ENCODE measurements at regions not wholly inside any gene's neighbourhood (a gene's known extent, or its start where the extent isn't known, plus 50 kb on each side); places are given as distances from the start of the nearest gene placed in this dataset.

- H3K9me3 Mint-ChIP-seq: no peaks in the 10 kb centered on the region
- H3K27me3 Mint-ChIP-seq (ENCODE audit: low read depth): peaks cover 21% of the 10 kb centered on the region
- H3K27ac Mint-ChIP-seq: no peak overlapping the region
- H3K4me3 Mint-ChIP-seq: no peak overlapping the region
- H3K36me3 Mint-ChIP-seq (ENCODE audit: low read depth): no peaks in the 10 kb centered on the region
- H3K4me1 Mint-ChIP-seq (ENCODE audit: low read depth): peaks cover 2% of the 10 kb centered on the region
These were observed 116.7 kb upstream of the PROK2 start for GRCh38 chr3:71901645-71902044.

- Mint-ChIP-seq H3K27me3 (ENCODE audit: low read depth) (peaks cover 25% of the 10 kb centered on the region), H3K36me3 (ENCODE audit: low read depth) (no peaks in the 10 kb centered on the region), H3K4me3 (no peak overlapping the region), H3K27ac (no peak overlapping the region), H3K4me1 (ENCODE audit: low read depth) (no peaks in the 10 kb centered on the region), H3K9me3 (no peaks in the 10 kb centered on the region)
These were observed 115.1 kb upstream of the PROK2 start for GRCh38 chr3:71900057-71900456.

- H3K27ac Mint-ChIP-seq: no peak overlapping the region
- H3K9me3 Mint-ChIP-seq: no peaks in the 10 kb centered on the region
- H3K4me3 Mint-ChIP-seq: no peak overlapping the region
- no peaks in the 10 kb centered on the region for H3K36me3 Mint-ChIP-seq (ENCODE audit: low read depth)
- peaks cover 17% of the 10 kb centered on the region for H3K27me3 Mint-ChIP-seq (ENCODE audit: low read depth)
- no peaks in the 10 kb centered on the region for H3K4me1 Mint-ChIP-seq (ENCODE audit: low read depth)
These were observed 111.8 kb upstream of the PROK2 start for GRCh38 chr3:71896751-71897150.

- Mint-ChIP-seq H3K27ac (no peak overlapping the region), H3K4me3 (no peak overlapping the region), H3K27me3 (ENCODE audit: low read depth) (peaks cover 14% of the 10 kb centered on the region), H3K9me3 (no peaks in the 10 kb centered on the region), H3K36me3 (ENCODE audit: low read depth) (no peaks in the 10 kb centered on the region), H3K4me1 (ENCODE audit: low read depth) (no peaks in the 10 kb centered on the region)
These were observed 108.9 kb upstream of the PROK2 start for GRCh38 chr3:71893702-71894479.

- Mint-ChIP-seq H3K36me3 (ENCODE audit: low read depth) (no peaks in the 10 kb centered on the region), H3K27me3 (ENCODE audit: low read depth) (peaks cover 18% of the 10 kb centered on the region), H3K27ac (no peak overlapping the region), H3K4me1 (ENCODE audit: low read depth) (no peaks in the 10 kb centered on the region), H3K4me3 (no peak overlapping the region), H3K9me3 (no peaks in the 10 kb centered on the region)
These were observed 108.2 kb upstream of the PROK2 start for GRCh38 chr3:71893122-71893521.

GRCh38 chr3:71891483-71891882 is 106.5 kb upstream of the PROK2 start:
- H3K27ac Mint-ChIP-seq: no peak overlapping the region
- peaks cover 16% of the 10 kb centered on the region for H3K27me3 Mint-ChIP-seq (ENCODE audit: low read depth)
- no peak overlapping the region for H3K4me3 Mint-ChIP-seq
- no peaks in the 10 kb centered on the region for H3K9me3 Mint-ChIP-seq
- H3K4me1 Mint-ChIP-seq (ENCODE audit: low read depth): no peaks in the 10 kb centered on the region
- H3K36me3 Mint-ChIP-seq (ENCODE audit: low read depth): no peaks in the 10 kb centered on the region

GRCh38 chr3:71890356-71890931 is 105.5 kb upstream of the PROK2 start:
- Mint-ChIP-seq H3K4me1 (ENCODE audit: low read depth) (no peaks in the 10 kb centered on the region), H3K27ac (no peak overlapping the region), H3K36me3 (ENCODE audit: low read depth) (no peaks in the 10 kb centered on the region), H3K27me3 (ENCODE audit: low read depth) (peaks cover 22% of the 10 kb centered on the region), H3K4me3 (no peak overlapping the region), H3K9me3 (no peaks in the 10 kb centered on the region)

GRCh38 chr3:71887256-71887655 is 102.3 kb upstream of the PROK2 start:
- no peaks in the 10 kb centered on the region for H3K9me3 Mint-ChIP-seq
- no peaks in the 10 kb centered on the region for H3K4me1 Mint-ChIP-seq (ENCODE audit: low read depth)
- peaks cover 44% of the 10 kb centered on the region for H3K27me3 Mint-ChIP-seq (ENCODE audit: low read depth)
- no peak overlapping the region for H3K27ac Mint-ChIP-seq
- H3K36me3 Mint-ChIP-seq (ENCODE audit: low read depth): no peaks in the 10 kb centered on the region
- H3K4me3 Mint-ChIP-seq: no peak overlapping the region

GRCh38 chr3:71885006-71885405 is 100.1 kb upstream of the PROK2 start:
- H3K27me3 Mint-ChIP-seq (ENCODE audit: low read depth): peaks cover 54% of the 10 kb centered on the region
- no peak overlapping the region for H3K4me3 Mint-ChIP-seq
- no peaks in the 10 kb centered on the region for H3K4me1 Mint-ChIP-seq (ENCODE audit: low read depth)
- no peaks in the 10 kb centered on the region for H3K9me3 Mint-ChIP-seq
- no peaks in the 10 kb centered on the region for H3K36me3 Mint-ChIP-seq (ENCODE audit: low read depth)
- H3K27ac Mint-ChIP-seq: no peak overlapping the region

GRCh38 chr3:71881732-71882131 is 96.8 kb upstream of the PROK2 start:
- no peaks in the 10 kb centered on the region for H3K9me3 Mint-ChIP-seq
- H3K27me3 Mint-ChIP-seq (ENCODE audit: low read depth): peaks cover 45% of the 10 kb centered on the region
- no peak overlapping the region for H3K4me3 Mint-ChIP-seq
- no peaks in the 10 kb centered on the region for H3K4me1 Mint-ChIP-seq (ENCODE audit: low read depth)
- no peaks in the 10 kb centered on the region for H3K36me3 Mint-ChIP-seq (ENCODE audit: low read depth)
- H3K27ac Mint-ChIP-seq: no peak overlapping the region

GRCh38 chr3:71881041-71881440 is 96.1 kb upstream of the PROK2 start:
- Mint-ChIP-seq H3K4me1 (ENCODE audit: low read depth) (no peaks in the 10 kb centered on the region), H3K9me3 (no peaks in the 10 kb centered on the region), H3K27ac (no peak overlapping the region), H3K27me3 (ENCODE audit: low read depth) (peaks cover 39% of the 10 kb centered on the region), H3K36me3 (ENCODE audit: low read depth) (no peaks in the 10 kb centered on the region), H3K4me3 (no peak overlapping the region)

GRCh38 chr3:71879089-71879488 is 94.1 kb upstream of the PROK2 start:
- peaks cover 26% of the 10 kb centered on the region for H3K27me3 Mint-ChIP-seq (ENCODE audit: low read depth)
- no peak overlapping the region for H3K27ac Mint-ChIP-seq
- no peaks in the 10 kb centered on the region for H3K36me3 Mint-ChIP-seq (ENCODE audit: low read depth)
- no peaks in the 10 kb centered on the region for H3K9me3 Mint-ChIP-seq
- H3K4me1 Mint-ChIP-seq (ENCODE audit: low read depth): peaks cover 8% of the 10 kb centered on the region
- H3K4me3 Mint-ChIP-seq: no peak overlapping the region

GRCh38 chr3:71876135-71877105 is 91.5 kb upstream of the PROK2 start:
- Mint-ChIP-seq H3K27me3 (ENCODE audit: low read depth) (peaks cover 19% of the 10 kb centered on the region), H3K36me3 (ENCODE audit: low read depth) (no peaks in the 10 kb centered on the region), H3K27ac (no peak overlapping the region), H3K4me3 (no peak overlapping the region), H3K4me1 (ENCODE audit: low read depth) (peaks cover 21% of the 10 kb centered on the region), H3K9me3 (no peaks in the 10 kb centered on the region)

- no peak overlapping the region for H3K4me3 Mint-ChIP-seq
- H3K4me1 Mint-ChIP-seq (ENCODE audit: low read depth): peaks cover 21% of the 10 kb centered on the region
- H3K36me3 Mint-ChIP-seq (ENCODE audit: low read depth): no peaks in the 10 kb centered on the region
- H3K27ac Mint-ChIP-seq: no peak overlapping the region
- peaks cover 17% of the 10 kb centered on the region for H3K27me3 Mint-ChIP-seq (ENCODE audit: low read depth)
- H3K9me3 Mint-ChIP-seq: no peaks in the 10 kb centered on the region
These were observed 90.6 kb upstream of the PROK2 start for GRCh38 chr3:71875461-71875947.
